HEK293 (cell line): ENCODE measurements at regions not wholly inside any gene's neighbourhood (a gene's known extent, or its start where the extent isn't known, plus 50 kb on each side); places are given as distances from the start of the nearest gene placed in this dataset.

Source experiments
- CTCF ChIA-PET: fragments of 350-600 bp; formaldehyde crosslinking; extraction: SDS; loops from one replicate; lab custom pipeline; 2021; ENCODE audit warnings: antibody characterized with exemption; lab: Yijun Ruan, JAX
- POLR2A ChIA-PET: fragments of 300-600 bp; formaldehyde crosslinking; extraction: SDS; loops from one replicate; lab custom pipeline; 2020; ENCODE audit warnings: antibody characterized with exemption, inconsistent platforms; lab: Yijun Ruan, JAX
- H3K27ac ChIP-seq: fragments of 200-500 bp; sonication (Bioruptor generic); 2 replicates; pipeline ENCODE4 v1.5.1; 2014; ENCODE audit warnings: low read depth, low read length, control low read depth, inconsistent platforms; ENCODE audit errors: extremely low read depth
- H3K36me3 ChIP-seq, 2 experiments: fragments of 200-500 bp in 1 of 2; sonication (Bioruptor generic) in 1 of 2; 1 replicate in 1 of 2; 2 replicates in 1 of 2; pipeline ENCODE4 v1.5.1; 2014 to 2017; ENCODE audit warnings: inconsistent platforms in 2 of 2, low read length in 2 of 2; ENCODE audit not compliant: control insufficient read depth in 2 of 2, insufficient read depth in 1 of 2
- H3K4me1 ChIP-seq: fragments of 200-500 bp; sonication (Bioruptor generic); 2 replicates; pipeline ENCODE4 v1.5.1; 2014; ENCODE audit warnings: mild to moderate bottlenecking, low read length, inconsistent platforms; ENCODE audit not compliant: control insufficient read depth, insufficient read depth
- H3K4me3 ChIP-seq: 2 replicates; pipeline ENCODE4 v1.5.1; 2011; ENCODE audit warnings: low read depth, mild to moderate bottlenecking, control low read depth, low read length, moderate library complexity
- H3K9me3 ChIP-seq: fragments of 200-500 bp; sonication (Bioruptor generic); 2 replicates; pipeline ENCODE4 v1.5.1; 2014; ENCODE audit warnings: low read depth, low read length, inconsistent platforms; ENCODE audit not compliant: control insufficient read depth, insufficient read depth
- AEBP2 ChIP-seq: fragments of 450-650 bp; formaldehyde crosslinking; IDR thresholded peaks from 2 replicates; pipeline ENCODE4 v1.5.1; 2016; ENCODE audit warnings: missing biosample characterization, missing genetic modification characterization, borderline replicate concordance
- FEZF1 ChIP-seq: fragments of 450-650 bp; formaldehyde crosslinking; IDR thresholded peaks from 2 replicates; pipeline ENCODE4 v1.5.1; 2016; ENCODE audit warnings: missing biosample characterization, missing genetic modification characterization
- GLI4 ChIP-seq: fragments of 450-650 bp; formaldehyde crosslinking; IDR thresholded peaks from 2 replicates; pipeline ENCODE4 v1.5.1; 2016; ENCODE audit warnings: missing biosample characterization, missing genetic modification characterization
- GLIS1 ChIP-seq: fragments of 450-650 bp; formaldehyde crosslinking; IDR thresholded peaks from 2 replicates; pipeline ENCODE4 v1.5.1; 2016; ENCODE audit warnings: missing biosample characterization, missing genetic modification characterization
- KLF9 ChIP-seq: fragments of 450-650 bp; formaldehyde crosslinking; IDR thresholded peaks from 2 replicates; pipeline ENCODE4 v1.5.1; 2016; ENCODE audit warnings: missing biosample characterization, missing genetic modification characterization, low read depth
- OVOL3 ChIP-seq: fragments of 450-650 bp; formaldehyde crosslinking; IDR thresholded peaks from 2 replicates; pipeline ENCODE4 v1.5.1; 2016; ENCODE audit warnings: missing biosample characterization, missing genetic modification characterization
- REPIN1 ChIP-seq: fragments of 450-650 bp; formaldehyde crosslinking; IDR thresholded peaks from 2 replicates; pipeline ENCODE4 v1.5.1; 2017; ENCODE audit warnings: missing biosample characterization, missing genetic modification characterization, low read depth
- REST ChIP-seq: fragments of 450-650 bp; formaldehyde crosslinking; IDR thresholded peaks from 2 replicates; pipeline ENCODE4 v1.5.1; 2016; ENCODE audit warnings: missing biosample characterization, missing genetic modification characterization
- SETDB1 ChIP-seq: IDR thresholded peaks from one replicate; pipeline ENCODE4 v1.6.1; 2017; ENCODE audit warnings: mild to moderate bottlenecking, low read length, moderate library complexity, mixed read lengths; ENCODE audit not compliant: insufficient read length
- SP7 ChIP-seq: fragments of 450-650 bp; formaldehyde crosslinking; IDR thresholded peaks from 2 replicates; pipeline ENCODE4 v1.5.1; 2016; ENCODE audit warnings: missing biosample characterization, missing genetic modification characterization
- ZFHX2 ChIP-seq: fragments of 450-650 bp; formaldehyde crosslinking; conservative IDR thresholded peaks from 2 replicates; pipeline ENCODE4 v1.5.1; 2016; ENCODE audit warnings: missing biosample characterization, missing genetic modification characterization
- ZFP41 ChIP-seq: fragments of 450-650 bp; formaldehyde crosslinking; IDR thresholded peaks from 2 replicates; pipeline ENCODE4 v1.5.1; 2016; ENCODE audit warnings: missing biosample characterization, missing genetic modification characterization, borderline replicate concordance
- ZFP69B ChIP-seq: fragments of 450-650 bp; formaldehyde crosslinking; IDR thresholded peaks from 2 replicates; pipeline ENCODE4 v1.5.1; 2016; ENCODE audit warnings: missing biosample characterization, missing genetic modification characterization
- ZNF114 ChIP-seq: fragments of 450-650 bp; formaldehyde crosslinking; IDR thresholded peaks from 2 replicates; pipeline ENCODE4 v1.5.0; 2017; ENCODE audit warnings: missing biosample characterization, missing genetic modification characterization
- ZNF184 ChIP-seq: fragments of 450-650 bp; IDR thresholded peaks from 2 replicates; pipeline ENCODE4 v1.5.1; 2018; ENCODE audit warnings: missing biosample characterization, mild to moderate bottlenecking, missing genetic modification characterization
- ZNF2 ChIP-seq: fragments of 450-650 bp; formaldehyde crosslinking; IDR thresholded peaks from 2 replicates; pipeline ENCODE4 v1.5.1; 2016; ENCODE audit warnings: missing biosample characterization, missing genetic modification characterization
- ZNF214 ChIP-seq: fragments of 450-650 bp; formaldehyde crosslinking; IDR thresholded peaks from 2 replicates; pipeline ENCODE4 v1.5.1; 2017; ENCODE audit warnings: missing biosample characterization, mild to moderate bottlenecking, missing genetic modification characterization, borderline replicate concordance
- ZNF280D ChIP-seq: fragments of 450-650 bp; formaldehyde crosslinking; IDR thresholded peaks from 2 replicates; pipeline ENCODE4 v1.5.1; 2016; ENCODE audit warnings: missing biosample characterization, missing genetic modification characterization
- ZNF311 ChIP-seq: fragments of 450-650 bp; formaldehyde crosslinking; IDR thresholded peaks from 2 replicates; pipeline ENCODE4 v1.5.1; 2017; ENCODE audit warnings: missing biosample characterization, missing genetic modification characterization, borderline replicate concordance
- ZNF398 ChIP-seq: fragments of 450-650 bp; formaldehyde crosslinking; IDR thresholded peaks from 2 replicates; pipeline ENCODE4 v1.5.1; 2017; ENCODE audit warnings: missing biosample characterization, missing genetic modification characterization
- ZNF48 ChIP-seq: fragments of 450-650 bp; formaldehyde crosslinking; IDR thresholded peaks from 2 replicates; pipeline ENCODE4 v1.5.1; 2016; ENCODE audit warnings: missing biosample characterization, missing genetic modification characterization
- ZNF529 ChIP-seq: fragments of 450-650 bp; formaldehyde crosslinking; IDR thresholded peaks from 2 replicates; pipeline ENCODE4 v1.5.1; 2017; ENCODE audit warnings: missing genetic modification characterization, missing biosample characterization; ENCODE audit not compliant: insufficient replicate concordance
- ZNF621 ChIP-seq: fragments of 450-650 bp; formaldehyde crosslinking; IDR thresholded peaks from 2 replicates; pipeline ENCODE4 v1.5.1; 2017; ENCODE audit warnings: missing biosample characterization, missing genetic modification characterization
- ZNF660 ChIP-seq: fragments of 450-650 bp; IDR thresholded peaks from 2 replicates; pipeline ENCODE4 v1.5.1; 2018; ENCODE audit warnings: missing biosample characterization, mild to moderate bottlenecking, missing genetic modification characterization
- ZNF791 ChIP-seq: fragments of 450-650 bp; formaldehyde crosslinking; IDR thresholded peaks from 2 replicates; pipeline ENCODE4 v1.5.1; 2016; ENCODE audit warnings: missing biosample characterization, missing genetic modification characterization
- ZSCAN5A ChIP-seq: fragments of 450-650 bp; formaldehyde crosslinking; IDR thresholded peaks from 2 replicates; pipeline ENCODE4 v1.5.1; 2016; ENCODE audit warnings: missing biosample characterization, missing genetic modification characterization

- TF ChIP-seq ZNF398 (tag by site-specific recombination) (no peak), ZNF311 (tag by site-specific recombination) (no peak), GLIS1 (tag by site-specific recombination) (no peak), OVOL3 (tag by site-specific recombination) (no peak), ZNF529 (tag by site-specific recombination) (no peak), ZFP69B (tag by site-specific recombination) (no peak), ZNF280D (no peak), ZNF660 (no peak), ZNF114 (tag by site-specific recombination) (no peak)
Observed at GRCh38 chr10:61063034-61063433, 119.0 kb upstream of the RHOBTB1 start (continued).

- Histone ChIP-seq H3K27ac (no peak overlapping the region), H3K4me3 (no peak overlapping the region), H3K4me1 (no peaks in the 10 kb centered on the region), H3K36me3 (no peaks in the 10 kb centered on the region), H3K9me3 (no peaks in the 10 kb centered on the region)
- CTCF ChIA-PET, result interaction anchor here (0.7 kb wide), 1 partner anchor 269 kb away, joined by 4 read pairs; no protein-coding TSS in a partner anchor
- TF ChIP-seq GLI4 (tag by site-specific recombination) (no peak), AEBP2 (tag by site-specific recombination) (no peak), ZNF621 (tag by site-specific recombination) (no peak), KLF9 (tag by site-specific recombination) (no peak), SP7 (tag by site-specific recombination) (no peak), ZNF791 (tag by site-specific recombination) (no peak), ZFHX2 (no peak), ZNF214 (tag by site-specific recombination) (no peak), ZNF184 (tag by site-specific recombination) (no peak), ZNF48 (no peak), ZNF2 (no peak), SETDB1 (no peak), REPIN1 (tag by site-specific recombination) (no peak), FEZF1 (tag by site-specific recombination) (no peak), REST (no peak), ZFP41 (tag by site-specific recombination) (no peak), ZSCAN5A (tag by site-specific recombination) (no peak)
- POLR2A ChIA-PET, result no interaction called here
Observed at GRCh38 chr10:61061923-61062504, 118.0 kb upstream of the RHOBTB1 start.
